ENCODE measurements at regions not wholly inside any gene's neighbourhood (a gene's known extent, or its start where the extent isn't known, plus 50 kb on each side); places are given as distances from the start of the nearest gene placed in this dataset.

DNA sequence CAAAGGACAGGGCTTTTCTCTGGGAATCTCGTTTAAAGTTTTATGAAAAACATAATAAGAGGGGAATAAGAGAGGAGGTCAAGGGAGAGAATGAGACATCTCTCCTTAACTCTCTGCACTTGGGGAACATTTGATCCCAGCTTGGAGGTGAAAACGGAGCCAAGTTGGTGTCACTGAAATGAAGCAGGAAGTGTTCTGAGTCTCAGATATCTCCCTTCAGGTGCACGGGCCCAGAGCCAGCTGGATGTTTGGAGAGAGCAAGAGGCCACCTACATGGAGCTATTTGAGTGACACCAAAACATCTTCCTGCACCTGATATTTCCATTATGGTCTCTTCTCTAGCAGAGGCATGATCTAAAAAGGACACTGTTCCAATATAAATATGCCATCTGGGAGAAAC lies 85.7 kb downstream of the BLID start:
- TF ChIP-seq, protein P1, sequence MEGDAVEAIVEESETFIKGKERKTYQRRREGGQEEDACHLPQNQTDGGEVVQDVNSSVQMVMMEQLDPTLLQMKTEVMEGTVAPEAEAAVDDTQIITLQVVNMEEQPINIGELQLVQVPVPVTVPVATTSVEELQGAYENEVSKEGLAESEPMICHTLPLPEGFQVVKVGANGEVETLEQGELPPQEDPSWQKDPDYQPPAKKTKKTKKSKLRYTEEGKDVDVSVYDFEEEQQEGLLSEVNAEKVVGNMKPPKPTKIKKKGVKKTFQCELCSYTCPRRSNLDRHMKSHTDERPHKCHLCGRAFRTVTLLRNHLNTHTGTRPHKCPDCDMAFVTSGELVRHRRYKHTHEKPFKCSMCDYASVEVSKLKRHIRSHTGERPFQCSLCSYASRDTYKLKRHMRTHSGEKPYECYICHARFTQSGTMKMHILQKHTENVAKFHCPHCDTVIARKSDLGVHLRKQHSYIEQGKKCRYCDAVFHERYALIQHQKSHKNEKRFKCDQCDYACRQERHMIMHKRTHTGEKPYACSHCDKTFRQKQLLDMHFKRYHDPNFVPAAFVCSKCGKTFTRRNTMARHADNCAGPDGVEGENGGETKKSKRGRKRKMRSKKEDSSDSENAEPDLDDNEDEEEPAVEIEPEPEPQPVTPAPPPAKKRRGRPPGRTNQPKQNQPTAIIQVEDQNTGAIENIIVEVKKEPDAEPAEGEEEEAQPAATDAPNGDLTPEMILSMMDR (conservative IDR thresholded peaks at IDR 0.05), result no peak
- TF ChIP-seq EZH2 (IDR thresholded peaks at IDR 0.05; ENCODE audit: low read depth), result no peak
